ENCODE measurements at regions not wholly inside any gene's neighbourhood (a gene's known extent, or its start where the extent isn't known, plus 50 kb on each side); places are given as distances from the start of the nearest gene placed in this dataset.

DNA sequence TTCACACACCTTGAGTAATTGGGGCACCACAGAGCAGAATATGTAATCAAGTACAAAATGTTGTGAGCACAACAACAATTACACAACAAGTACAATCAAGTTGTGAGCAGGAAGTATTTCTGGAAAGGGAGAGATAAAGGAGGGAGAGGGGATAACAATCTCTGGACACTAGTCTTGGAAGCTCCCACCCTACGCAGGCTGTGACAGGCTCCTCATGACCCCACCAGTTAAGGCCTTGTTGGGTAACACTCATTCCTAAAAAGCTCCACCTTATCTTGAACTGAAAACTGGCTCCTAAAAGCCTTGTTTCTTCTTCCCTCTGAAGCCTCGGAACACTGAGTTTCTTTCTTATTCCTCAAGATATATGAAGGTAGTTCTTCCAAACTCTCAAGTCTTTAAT lies 806.0 kb downstream of the UQCRFS1 start (continued):
- TF ChIP-seq PRDM10 (tag by site-specific recombination; IDR thresholded peaks at IDR 0.05): no peak
- TF ChIP-seq ZNF2 (tag by site-specific recombination; IDR thresholded peaks at IDR 0.05): no peak
- TF ChIP-seq ZBTB1 (tag by site-specific recombination; IDR thresholded peaks at IDR 0.05): no peak
- no peak for TF ChIP-seq ZNF670 (tag by site-specific recombination; IDR thresholded peaks at IDR 0.05; ENCODE audit: low read depth)
- TF ChIP-seq KLF16 (tag by site-specific recombination; IDR thresholded peaks at IDR 0.05): no peak
- TF ChIP-seq GFI1B (tag by site-specific recombination; IDR thresholded peaks at IDR 0.05): no peak
- TF ChIP-seq ZNF335 (tag by site-specific recombination; conservative IDR thresholded peaks at IDR 0.05): no peak
- TF ChIP-seq ZNF23 (tag by site-specific recombination; IDR thresholded peaks at IDR 0.05; ENCODE audit: borderline replicate concordance): no peak

- H3K4me1 ChIP-seq (ENCODE audit: control insufficient read depth, insufficient read depth, low read length): peaks cover 57% of the 10 kb centered on the region
- H3K36me3 ChIP-seq (ENCODE audit: control insufficient read depth in 2 of 2, insufficient read depth in 1 of 2, low read length in 2 of 2): no peaks in the 10 kb centered on the region
- ChIA-PET CTCF (interaction anchor here (0.6 to 0.7 kb wide), 2 partner anchors 12 to 313 kb away, joined by 4 read pairs; no protein-coding TSS in a partner anchor), POLR2A (no interaction called here)
- peak overlapping the region; percentile 62; the same call in 1 of the 2 replicates for H3K27ac ChIP-seq (ENCODE audit: extremely low read depth, low read depth, low read length)
- H3K4me3 ChIP-seq (ENCODE audit: low read depth, low read length): no peak overlapping the region
- no peak for TF ChIP-seq ZNF24 (tag by site-specific recombination; IDR thresholded peaks at IDR 0.05)
- no peak for TF ChIP-seq ZFP37 (tag by site-specific recombination; IDR thresholded peaks at IDR 0.05)
- no peak for TF ChIP-seq ZNF146 (tag by site-specific recombination; IDR thresholded peaks at IDR 0.05)
- TF ChIP-seq, protein P1, sequence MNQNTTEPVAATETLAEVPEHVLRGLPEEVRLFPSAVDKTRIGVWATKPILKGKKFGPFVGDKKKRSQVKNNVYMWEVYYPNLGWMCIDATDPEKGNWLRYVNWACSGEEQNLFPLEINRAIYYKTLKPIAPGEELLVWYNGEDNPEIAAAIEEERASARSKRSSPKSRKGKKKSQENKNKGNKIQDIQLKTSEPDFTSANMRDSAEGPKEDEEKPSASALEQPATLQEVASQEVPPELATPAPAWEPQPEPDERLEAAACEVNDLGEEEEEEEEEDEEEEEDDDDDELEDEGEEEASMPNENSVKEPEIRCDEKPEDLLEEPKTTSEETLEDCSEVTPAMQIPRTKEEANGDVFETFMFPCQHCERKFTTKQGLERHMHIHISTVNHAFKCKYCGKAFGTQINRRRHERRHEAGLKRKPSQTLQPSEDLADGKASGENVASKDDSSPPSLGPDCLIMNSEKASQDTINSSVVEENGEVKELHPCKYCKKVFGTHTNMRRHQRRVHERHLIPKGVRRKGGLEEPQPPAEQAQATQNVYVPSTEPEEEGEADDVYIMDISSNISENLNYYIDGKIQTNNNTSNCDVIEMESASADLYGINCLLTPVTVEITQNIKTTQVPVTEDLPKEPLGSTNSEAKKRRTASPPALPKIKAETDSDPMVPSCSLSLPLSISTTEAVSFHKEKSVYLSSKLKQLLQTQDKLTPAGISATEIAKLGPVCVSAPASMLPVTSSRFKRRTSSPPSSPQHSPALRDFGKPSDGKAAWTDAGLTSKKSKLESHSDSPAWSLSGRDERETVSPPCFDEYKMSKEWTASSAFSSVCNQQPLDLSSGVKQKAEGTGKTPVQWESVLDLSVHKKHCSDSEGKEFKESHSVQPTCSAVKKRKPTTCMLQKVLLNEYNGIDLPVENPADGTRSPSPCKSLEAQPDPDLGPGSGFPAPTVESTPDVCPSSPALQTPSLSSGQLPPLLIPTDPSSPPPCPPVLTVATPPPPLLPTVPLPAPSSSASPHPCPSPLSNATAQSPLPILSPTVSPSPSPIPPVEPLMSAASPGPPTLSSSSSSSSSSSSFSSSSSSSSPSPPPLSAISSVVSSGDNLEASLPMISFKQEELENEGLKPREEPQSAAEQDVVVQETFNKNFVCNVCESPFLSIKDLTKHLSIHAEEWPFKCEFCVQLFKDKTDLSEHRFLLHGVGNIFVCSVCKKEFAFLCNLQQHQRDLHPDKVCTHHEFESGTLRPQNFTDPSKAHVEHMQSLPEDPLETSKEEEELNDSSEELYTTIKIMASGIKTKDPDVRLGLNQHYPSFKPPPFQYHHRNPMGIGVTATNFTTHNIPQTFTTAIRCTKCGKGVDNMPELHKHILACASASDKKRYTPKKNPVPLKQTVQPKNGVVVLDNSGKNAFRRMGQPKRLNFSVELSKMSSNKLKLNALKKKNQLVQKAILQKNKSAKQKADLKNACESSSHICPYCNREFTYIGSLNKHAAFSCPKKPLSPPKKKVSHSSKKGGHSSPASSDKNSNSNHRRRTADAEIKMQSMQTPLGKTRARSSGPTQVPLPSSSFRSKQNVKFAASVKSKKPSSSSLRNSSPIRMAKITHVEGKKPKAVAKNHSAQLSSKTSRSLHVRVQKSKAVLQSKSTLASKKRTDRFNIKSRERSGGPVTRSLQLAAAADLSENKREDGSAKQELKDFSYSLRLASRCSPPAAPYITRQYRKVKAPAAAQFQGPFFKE (tag by site-specific recombination; IDR thresholded peaks at IDR 0.05; ENCODE audit: borderline replicate concordance): no peak
- 0 out of 2 replicates have a peak, but pooled peaks have one; percentile 33 for TF ChIP-seq ZNF658 (tag by site-specific recombination; IDR thresholded peaks at IDR 0.05)
- TF ChIP-seq ZNF830 (tag by site-specific recombination; IDR thresholded peaks at IDR 0.05; ENCODE audit: low read depth): no peak
- H3K9me3 ChIP-seq (ENCODE audit: control insufficient read depth, insufficient read depth, low read depth, low read length): no peaks in the 10 kb centered on the region
Observed at GRCh38 chr19:28405346-28405742, 807.6 kb downstream of the UQCRFS1 start.

DNA sequence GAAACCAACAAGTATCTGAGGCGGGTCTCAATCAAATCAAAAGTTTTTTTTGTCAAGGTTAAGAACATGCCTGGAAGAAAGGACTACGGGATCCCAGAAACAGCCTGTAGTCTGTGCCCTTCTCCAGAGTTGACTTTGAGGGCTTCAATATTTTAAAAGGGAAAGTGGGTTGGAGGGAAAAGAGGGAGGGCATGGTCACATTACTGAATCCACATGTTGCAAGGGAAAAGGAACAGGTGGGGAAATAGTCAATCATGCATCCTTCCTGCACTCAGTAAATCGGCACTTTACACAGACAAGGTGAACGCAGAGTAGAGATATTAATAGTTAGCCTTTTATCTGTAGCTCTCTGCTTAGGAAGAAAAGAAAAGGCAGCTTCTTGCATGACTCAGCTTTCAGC lies 808.5 kb downstream of the UQCRFS1 start:
- TF ChIP-seq SCRT1 (tag by site-specific recombination; IDR thresholded peaks at IDR 0.05; ENCODE audit: borderline replicate concordance): peak; percentile 76; the same call in 1 of the 2 replicates
- TF ChIP-seq ZNF350 (tag by site-specific recombination; IDR thresholded peaks at IDR 0.05): no peak
- peak; percentile 33; the same call in 1 of the 2 replicates for TF ChIP-seq ZFP69B (tag by site-specific recombination; IDR thresholded peaks at IDR 0.05)
- peak; percentile 82 for TF ChIP-seq SCRT2 (tag by site-specific recombination; IDR thresholded peaks at IDR 0.05)
- TF ChIP-seq, protein P2, sequence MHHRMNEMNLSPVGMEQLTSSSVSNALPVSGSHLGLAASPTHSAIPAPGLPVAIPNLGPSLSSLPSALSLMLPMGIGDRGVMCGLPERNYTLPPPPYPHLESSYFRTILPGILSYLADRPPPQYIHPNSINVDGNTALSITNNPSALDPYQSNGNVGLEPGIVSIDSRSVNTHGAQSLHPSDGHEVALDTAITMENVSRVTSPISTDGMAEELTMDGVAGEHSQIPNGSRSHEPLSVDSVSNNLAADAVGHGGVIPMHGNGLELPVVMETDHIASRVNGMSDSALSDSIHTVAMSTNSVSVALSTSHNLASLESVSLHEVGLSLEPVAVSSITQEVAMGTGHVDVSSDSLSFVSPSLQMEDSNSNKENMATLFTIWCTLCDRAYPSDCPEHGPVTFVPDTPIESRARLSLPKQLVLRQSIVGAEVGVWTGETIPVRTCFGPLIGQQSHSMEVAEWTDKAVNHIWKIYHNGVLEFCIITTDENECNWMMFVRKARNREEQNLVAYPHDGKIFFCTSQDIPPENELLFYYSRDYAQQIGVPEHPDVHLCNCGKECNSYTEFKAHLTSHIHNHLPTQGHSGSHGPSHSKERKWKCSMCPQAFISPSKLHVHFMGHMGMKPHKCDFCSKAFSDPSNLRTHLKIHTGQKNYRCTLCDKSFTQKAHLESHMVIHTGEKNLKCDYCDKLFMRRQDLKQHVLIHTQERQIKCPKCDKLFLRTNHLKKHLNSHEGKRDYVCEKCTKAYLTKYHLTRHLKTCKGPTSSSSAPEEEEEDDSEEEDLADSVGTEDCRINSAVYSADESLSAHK (tag by site-specific recombination; IDR thresholded peaks at IDR 0.05): peak; percentile 25; the same call in 1 of the 2 replicates
- TF ChIP-seq ZNF544 (tag by site-specific recombination; IDR thresholded peaks at IDR 0.05): no peak
- TF ChIP-seq ZNF19 (tag by site-specific recombination; IDR thresholded peaks at IDR 0.05; ENCODE audit: low read depth): no peak
- TF ChIP-seq ZBTB7A (tag by site-specific recombination; IDR thresholded peaks at IDR 0.05; ENCODE audit: low read depth): no peak
- Histone ChIP-seq H3K27ac (ENCODE audit: extremely low read depth, low read depth, low read length) (no peak overlapping the region), H3K36me3 (ENCODE audit: control insufficient read depth in 2 of 2, insufficient read depth in 1 of 2, low read length in 2 of 2) (no peaks in the 10 kb centered on the region), H3K4me1 (ENCODE audit: control insufficient read depth, insufficient read depth, low read length) (peaks cover 60% of the 10 kb centered on the region), H3K9me3 (ENCODE audit: control insufficient read depth, insufficient read depth, low read depth, low read length) (no peaks in the 10 kb centered on the region), H3K4me3 (ENCODE audit: low read depth, low read length) (no peak overlapping the region)
- POLR2A ChIA-PET: no interaction called here
- CTCF ChIA-PET: interaction anchor here (1.5 kb wide), 1 partner anchor 62 kb away, joined by 3 read pairs; no protein-coding TSS in a partner anchor
